GM21515 (cell line): ENCODE measurements at regions not wholly inside any gene's neighbourhood (a gene's known extent, or its start where the extent isn't known, plus 50 kb on each side); places are given as distances from the start of the nearest gene placed in this dataset.

ENCODE experiments used
- ATAC-seq: cut with Tn5 transposase; IDR thresholded peaks from one replicate; pipeline ENCODE4 v1.9.1; 2021; ENCODE audit not compliant: unreplicated experiment

DNA sequence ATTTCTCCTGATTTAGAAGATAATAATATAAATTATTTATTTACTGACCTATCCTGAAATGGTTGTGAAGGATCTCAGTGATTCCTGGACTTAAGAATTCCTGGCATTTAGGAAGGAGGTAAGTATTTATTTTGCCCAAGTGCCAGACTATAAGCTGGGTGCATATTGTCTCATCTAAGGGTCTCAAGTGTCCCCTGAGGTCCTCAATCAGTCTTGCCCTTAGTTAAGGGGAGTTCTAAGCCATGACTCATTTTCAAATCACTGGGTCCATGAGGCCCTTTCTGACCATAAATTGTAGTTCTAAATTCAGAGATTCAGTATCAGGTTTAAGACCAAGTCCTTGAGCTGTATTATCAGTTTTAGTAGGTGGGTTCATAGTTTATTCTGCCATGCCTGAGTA lies 251.6 kb upstream of the MEOX2 start:
- ATAC-seq = no peak

DNA sequence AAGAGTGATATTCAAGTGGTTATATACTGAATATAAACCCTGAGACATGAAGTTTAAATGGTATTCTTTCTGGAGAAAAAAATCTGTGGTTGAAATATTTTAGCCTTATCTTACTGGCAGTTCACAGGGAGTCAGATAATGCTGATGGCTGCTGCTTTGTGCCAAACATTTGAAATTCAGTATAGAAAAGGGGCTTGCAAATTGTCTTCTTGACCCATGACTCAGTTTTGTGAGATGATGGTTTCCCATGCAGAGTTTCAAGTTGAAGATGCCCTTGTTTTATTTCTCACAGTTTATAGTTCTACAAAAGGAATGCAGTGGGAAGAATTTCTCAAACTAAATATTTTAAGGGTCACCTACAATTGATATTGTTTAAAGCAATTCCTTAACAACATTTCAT lies 251.1 kb upstream of the MEOX2 start:
- ATAC-seq = no peak

DNA sequence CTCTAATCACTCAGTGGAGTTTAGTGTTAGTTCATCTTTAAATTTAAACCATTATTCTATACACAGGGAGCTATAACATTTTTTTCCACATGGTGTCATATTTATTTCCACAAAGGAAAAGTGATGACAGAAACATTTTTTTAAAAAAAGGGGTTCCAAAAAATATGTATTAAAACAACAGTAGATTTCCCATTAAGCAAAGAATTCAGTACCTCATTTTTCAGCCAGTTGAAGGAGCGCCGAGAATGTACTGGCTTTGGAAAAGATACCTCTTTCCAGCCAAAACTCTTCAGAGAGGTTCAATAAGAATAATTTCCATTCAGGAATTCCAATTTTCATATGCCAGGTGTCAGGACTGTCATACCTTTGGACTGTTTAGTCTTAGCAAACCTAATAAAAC lies 250.5 kb upstream of the MEOX2 start:
- ATAC-seq = no peak

DNA sequence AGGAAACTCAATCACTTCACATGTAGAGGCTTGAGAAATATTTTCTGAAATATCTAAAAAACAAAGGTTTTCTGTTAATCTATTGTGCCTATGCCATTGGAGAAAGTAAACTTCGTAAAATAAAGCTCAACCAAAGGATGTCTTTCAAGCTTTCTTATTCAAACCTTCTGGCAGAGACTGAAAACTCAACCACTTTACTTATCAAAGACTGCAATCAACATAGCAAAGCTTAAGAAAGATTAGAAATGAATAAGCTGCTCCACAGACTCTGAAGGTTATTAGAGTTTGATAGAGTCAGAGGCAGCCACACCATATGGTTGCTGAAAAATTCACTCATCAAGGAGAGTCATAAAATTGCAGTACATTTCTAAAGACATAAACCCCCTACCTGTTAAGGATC lies 245.8 kb upstream of the MEOX2 start:
- ATAC-seq = no peak

- no peak for ATAC-seq
Observed at GRCh38 chr7:15929411-15929810, 242.9 kb upstream of the MEOX2 start.

- ATAC-seq = no peak
Observed at GRCh38 chr7:15925608-15926007, 239.1 kb upstream of the MEOX2 start.

GRCh38 chr7:15924910-15925309 lies 238.4 kb upstream of the MEOX2 start:
- ATAC-seq = no peak

DNA sequence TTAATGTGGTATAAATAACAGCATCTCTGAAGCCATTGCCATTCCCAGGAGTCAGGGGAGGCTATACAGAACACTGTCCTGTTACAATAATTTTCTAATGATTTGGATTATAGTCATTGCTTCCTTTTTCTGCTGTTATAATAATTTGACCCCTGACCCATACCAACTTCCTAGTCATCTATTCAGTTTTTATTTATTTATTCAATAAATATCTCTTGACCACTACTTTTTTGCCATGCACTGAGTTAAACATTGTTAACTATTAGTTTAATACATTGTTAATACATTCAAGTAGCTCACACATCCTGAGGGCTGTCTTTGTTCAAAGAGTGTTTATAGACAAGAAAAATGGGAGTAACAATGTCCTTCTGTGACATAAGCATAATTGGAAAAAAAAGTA lies 235.5 kb upstream of the MEOX2 start:
- no peak for ATAC-seq

- ATAC-seq = no peak
Observed at GRCh38 chr7:15921576-15921975, 235.1 kb upstream of the MEOX2 start.

DNA sequence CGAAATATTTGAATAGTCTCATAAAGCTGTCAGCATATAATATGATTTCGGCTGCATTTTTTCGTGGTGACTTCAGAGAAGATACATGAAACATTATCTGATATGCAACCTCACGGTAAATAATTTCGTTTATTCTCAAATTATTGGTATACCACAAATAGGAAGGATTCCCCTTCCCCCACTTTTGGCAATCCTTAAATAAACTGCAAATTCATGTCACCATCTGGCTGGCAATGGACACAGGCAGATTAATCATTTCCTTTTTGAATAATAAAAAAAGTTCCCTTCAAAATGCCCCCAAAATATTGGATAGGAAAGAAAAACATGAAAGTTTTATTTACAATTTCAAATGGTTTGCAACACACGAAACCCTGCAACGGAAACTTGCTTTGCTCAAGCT lies 234.5 kb upstream of the MEOX2 start:
- no peak for ATAC-seq

DNA sequence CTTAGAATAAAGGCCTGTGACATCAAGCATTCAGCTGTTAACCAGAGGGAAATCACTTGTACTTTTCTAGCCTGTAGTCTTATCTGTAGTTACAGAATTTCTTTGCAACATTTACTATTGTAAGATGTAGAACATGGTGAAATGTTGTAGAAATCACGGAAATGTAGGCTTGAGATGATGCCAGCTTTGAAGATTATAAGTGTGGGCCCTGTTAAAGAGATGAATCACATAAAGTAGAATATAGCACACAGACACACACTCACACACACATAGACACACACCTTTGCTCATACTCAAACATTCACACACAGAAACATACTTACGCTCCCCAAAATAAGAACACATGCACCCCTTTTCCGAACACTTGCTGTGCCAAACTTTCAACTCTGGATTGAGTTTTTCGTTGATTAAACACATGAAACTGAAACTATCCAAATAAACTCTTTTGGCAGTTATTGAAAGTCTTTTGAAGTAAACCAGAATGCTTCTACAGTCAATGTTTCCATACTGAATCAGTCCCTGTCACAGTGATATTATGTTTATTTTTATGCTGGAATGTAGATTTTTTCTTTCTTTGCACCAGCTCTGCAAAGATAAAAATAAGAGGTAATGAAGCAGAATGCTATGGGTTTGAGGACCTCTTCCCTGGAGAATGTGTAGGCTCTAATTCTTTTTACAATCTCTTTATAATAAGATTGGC lies 230.3 kb upstream of the MEOX2 start:
- ATAC-seq = no peak

DNA sequence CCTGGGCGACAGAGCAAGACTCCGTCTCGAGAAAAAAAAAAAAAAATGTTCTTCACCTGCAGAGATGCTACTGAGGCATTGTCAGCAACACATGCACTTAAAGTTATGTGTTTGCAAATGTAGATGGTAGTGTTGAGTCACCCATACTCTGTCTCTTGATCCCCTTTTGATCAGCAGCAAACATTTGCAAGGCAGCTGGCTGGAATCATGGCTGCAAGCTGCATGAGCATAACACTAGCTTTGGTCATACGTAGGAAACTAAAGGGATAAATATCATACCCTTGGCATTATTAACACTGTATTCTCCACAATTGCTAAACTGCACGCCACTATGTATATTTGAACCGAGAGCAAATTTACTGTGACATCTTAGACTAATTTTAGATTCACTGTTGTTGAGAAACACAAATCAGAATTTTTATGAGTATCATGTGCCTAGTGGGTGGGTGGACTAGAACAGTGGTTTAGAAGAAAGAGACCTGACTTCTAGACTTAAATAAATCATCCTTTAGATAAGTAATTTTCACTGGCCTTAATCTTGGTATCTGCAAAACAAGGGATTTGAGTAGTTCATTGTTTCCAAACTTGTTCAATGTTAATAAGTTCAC lies 229.3 kb upstream of the MEOX2 start:
- no peak for ATAC-seq

GRCh38 chr7:15914611-15915010 lies 228.1 kb upstream of the MEOX2 start:
- no peak for ATAC-seq

- ATAC-seq = no peak
Observed at GRCh38 chr7:15906436-15906835, 220.0 kb upstream of the MEOX2 start.

DNA sequence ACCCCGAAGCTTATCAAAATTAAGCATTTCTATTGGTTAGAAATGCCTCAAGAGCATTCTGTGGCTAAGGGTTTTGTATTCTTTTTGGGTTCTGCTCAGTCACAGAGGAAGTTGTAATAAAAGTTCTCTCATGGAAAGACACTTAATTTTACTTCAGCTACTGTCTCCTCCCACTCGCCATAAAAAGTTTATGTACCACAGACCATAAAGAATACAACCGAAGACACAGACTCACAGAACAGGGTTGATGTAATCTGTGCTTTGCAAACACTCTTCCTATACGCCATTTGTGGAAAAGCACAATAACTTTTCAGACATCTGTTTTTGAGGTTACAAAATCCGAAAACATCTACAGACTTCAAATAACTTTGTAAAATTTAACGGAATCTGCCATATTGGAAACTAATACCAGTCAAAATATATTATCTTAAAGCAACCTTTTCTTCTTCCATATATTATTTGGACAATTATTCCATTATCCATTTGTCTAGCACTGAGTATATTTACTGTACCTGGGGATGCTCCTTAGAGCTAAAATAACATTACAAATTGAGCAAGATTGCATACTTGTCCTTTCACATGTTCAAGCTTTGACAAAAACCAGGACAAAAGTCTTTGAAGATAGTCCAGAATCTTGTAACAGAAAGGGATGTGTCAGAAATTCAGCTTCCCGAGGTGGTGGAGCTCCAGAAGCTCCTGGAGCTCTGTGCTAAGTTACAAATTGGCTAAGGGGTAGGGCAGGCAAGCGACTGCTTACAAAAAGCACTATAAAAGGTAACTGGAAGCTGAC lies 219.0 kb upstream of the MEOX2 start:
- no peak for ATAC-seq

DNA sequence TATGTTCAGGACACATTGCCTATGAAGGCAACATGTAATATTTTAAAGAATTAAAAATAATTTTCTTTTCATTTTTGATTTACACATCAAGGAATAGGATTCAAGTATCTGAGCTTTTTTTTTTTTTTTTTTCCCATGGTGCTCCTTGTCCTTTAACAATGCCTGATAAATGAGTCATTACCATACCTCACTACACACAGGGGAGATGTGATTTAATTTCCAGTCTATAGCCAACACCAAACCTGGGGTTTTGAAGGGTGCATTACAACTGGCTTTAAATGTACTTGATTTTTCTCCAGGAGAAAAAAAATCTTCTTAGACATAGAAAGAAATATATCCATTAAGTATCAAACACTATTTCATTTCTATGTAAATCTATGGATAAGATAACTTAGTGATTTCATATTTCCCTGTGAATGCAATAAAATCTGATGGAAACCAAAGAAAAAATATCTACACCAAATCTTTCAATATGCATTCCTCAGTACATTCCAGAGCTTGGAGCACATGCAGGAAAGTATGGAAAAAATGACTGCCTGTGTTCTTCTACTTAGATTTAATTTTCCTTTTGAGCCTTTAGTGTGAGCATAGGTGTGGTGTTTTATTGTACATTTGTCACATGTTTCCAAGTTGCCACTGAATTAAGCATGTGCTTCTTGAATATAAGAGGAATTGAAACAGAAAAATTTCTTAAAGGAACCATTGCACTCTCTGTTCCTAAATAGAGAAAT lies 204.8 kb upstream of the MEOX2 start:
- ATAC-seq = no peak

- no peak for ATAC-seq
Observed at GRCh38 chr7:15889507-15889906, 203.0 kb upstream of the MEOX2 start.

GRCh38 chr7:15888090-15888489 lies 201.6 kb upstream of the MEOX2 start:
- ATAC-seq = no peak

DNA sequence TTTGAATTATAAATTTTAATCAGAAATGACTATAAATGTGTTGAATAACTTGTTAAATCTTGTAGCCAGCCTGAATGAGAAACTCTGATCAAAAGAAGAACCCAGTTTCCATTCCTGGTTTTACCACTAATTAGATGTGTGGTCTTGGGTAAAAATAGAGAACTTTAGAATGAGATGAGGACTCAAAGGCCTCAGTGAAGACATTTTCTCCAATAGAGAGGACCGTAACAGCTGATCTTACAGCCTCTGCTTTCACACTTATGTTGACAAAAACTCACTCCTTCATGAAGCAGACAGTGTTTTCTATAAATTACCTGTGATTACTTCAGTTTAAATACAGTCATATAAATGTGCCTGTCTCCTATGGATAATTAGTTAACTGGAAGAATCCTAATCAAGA lies 200.1 kb upstream of the MEOX2 start:
- ATAC-seq = no peak

DNA sequence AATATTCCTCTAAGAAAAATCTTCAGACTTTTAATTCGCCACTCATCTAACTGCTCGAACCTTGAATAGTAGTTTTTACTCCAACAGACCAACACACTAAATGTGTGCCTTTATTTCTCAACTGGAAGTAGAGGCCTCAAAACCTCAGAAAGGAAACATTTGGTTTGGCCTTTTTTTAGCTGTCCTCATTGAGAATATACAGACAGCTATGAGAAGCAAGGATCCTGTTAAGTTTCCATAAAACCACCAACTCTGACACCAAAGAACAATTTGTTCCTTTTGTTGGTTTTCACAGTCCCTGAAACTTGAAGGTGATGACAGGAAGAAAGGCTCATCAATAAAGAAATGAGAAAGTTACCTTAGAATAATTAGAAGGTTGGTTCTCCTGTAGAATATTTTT lies 199.2 kb upstream of the MEOX2 start:
- no peak for ATAC-seq

DNA sequence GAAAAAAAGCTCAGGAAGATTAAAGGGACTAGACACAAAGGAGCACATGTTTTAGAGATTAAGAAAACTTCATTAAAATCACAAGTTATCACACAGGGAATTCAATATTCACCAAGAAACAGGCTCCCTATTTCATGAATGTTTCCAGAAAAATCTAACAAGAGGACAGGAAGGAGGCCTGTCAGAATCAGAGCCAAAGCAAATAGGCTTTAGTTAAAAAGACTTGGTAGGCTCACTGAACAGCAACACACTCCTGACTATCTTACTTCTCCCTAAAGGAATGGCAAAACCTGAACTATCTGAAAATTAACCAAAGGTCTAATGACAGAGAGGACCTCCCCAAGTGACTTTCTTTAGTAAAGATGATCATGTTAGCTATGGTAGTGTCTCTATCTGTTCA lies 188.3 kb upstream of the MEOX2 start:
- no peak for ATAC-seq

DNA sequence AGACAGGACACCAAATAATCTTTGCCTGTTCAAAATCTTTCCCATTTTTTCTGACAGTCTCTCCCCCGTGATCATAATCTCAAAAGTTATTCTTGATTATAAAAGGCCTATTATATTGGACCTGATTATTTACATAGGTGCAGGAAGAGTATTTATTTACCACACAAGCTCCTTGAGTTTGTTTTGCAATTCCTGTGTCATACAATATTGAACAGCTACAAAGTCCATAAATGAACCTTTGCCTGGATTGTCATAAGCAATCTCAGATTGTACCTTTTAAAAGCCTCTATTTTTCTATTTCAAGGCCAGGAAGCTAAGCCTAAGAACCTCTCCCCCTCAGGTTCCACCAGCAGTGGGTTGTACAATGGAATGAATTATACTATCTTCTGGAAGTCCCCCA lies 183.9 kb upstream of the MEOX2 start:
- no peak for ATAC-seq
